Mammary epithelial cell (primary cell): ENCODE measurements at regions not wholly inside any gene's neighbourhood (a gene's known extent, or its start where the extent isn't known, plus 50 kb on each side); places are given as distances from the start of the nearest gene placed in this dataset.

ENCODE experiments used
- CTCF ChIP-seq, 2 donors: IDR thresholded peaks in 1 of 2; conservative IDR thresholded peaks in 1 of 2; 2 replicates each; pipeline ENCODE4 v1.5.1; 2011 to 2012; ENCODE audit warnings: inconsistent platforms in 2 of 2, low read length in 2 of 2, mild to moderate bottlenecking in 2 of 2, control low read depth in 1 of 2, low read depth in 1 of 2; ENCODE audit not compliant: insufficient read depth in 1 of 2; ENCODE audit errors: extremely low read depth in 1 of 2
- EZH2 ChIP-seq: IDR thresholded peaks from 2 replicates; pipeline ENCODE4 v1.6.1; 2012; ENCODE audit warnings: low read length, inconsistent platforms, borderline replicate concordance

- TF ChIP-seq CTCF (conservative IDR thresholded peaks at IDR 0.05 in 1 of 2, IDR thresholded peaks at IDR 0.05 in 1 of 2; ENCODE audit: extremely low read depth in 1 of 2, insufficient read depth in 1 of 2, low read depth in 1 of 2, low read length in 2 of 2) (no peak), EZH2 (no peak)
Measured at GRCh38 chr7:41869091-41869490, 166.2 kb upstream of the INHBA start.
